Fibroblast of the aortic adventitia (primary cell): ENCODE measurements at regions not wholly inside any gene's neighbourhood (a gene's known extent, or its start where the extent isn't known, plus 50 kb on each side); places are given as distances from the start of the nearest gene placed in this dataset.
A peak's percentile ranks its signal among the peaks of the same experiment; 100 is the strongest.

Experiments used
- DNase-seq: peaks from one replicate; pipeline ENCODE4 v3.0.0-alpha.2; 2010; ENCODE audit warnings: low read depth
- H3K4me3 ChIP-seq: 2 replicates; pipeline ENCODE4 v1.5.1; 2011; ENCODE audit warnings: low read depth, mild to moderate bottlenecking, control low read depth, low read length, moderate library complexity
- TF ChIP-seq, protein P1 (sequence below): IDR thresholded peaks from 2 replicates; pipeline ENCODE4 v1.5.1; 2011; ENCODE audit warnings: mild to moderate bottlenecking, low read length, control low read depth, inconsistent platforms; ENCODE audit not compliant: insufficient read depth

DNA sequence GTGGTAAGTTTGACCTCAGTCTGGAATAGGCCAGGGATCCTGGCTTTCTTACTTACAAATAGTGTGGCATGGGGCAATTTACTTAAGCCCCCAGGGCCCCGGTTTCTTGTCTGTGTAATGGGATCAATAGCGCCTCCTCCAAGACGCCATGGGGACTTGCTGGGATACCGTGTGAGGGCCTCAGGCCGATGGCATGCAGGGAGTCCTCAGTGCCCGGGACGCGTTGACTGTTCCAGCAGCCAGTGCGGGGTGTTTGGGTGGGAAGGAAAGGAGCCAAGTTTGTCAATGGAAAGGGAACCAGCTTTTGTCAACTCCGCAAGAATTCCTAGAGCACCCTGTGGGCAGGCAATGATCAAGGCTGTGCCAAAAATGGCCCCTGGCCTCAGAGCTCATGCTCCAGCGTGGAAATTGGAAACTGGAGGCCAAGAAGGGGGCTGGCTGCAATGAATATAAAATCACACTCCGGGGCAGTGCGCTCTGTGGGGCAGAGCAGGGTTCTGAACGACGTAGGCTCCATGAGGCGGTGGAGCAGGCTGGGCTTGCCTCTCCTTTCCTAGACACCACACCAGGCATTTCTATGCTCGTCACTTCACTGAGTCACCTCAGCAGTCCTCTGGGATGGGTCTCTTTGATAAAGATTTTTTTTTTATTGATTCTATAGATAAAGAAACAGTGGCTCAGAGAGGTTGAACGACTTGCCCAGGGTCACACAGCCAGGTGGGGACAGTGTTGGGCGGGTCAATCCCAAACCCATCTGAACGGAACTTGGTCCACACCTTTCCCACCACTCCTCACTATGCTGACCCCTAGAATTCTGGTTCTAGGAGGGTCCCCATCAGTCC is 56.7 kb upstream of the ASAP2 start:
- H3K4me3 ChIP-seq = no peak overlapping the region
- TF ChIP-seq, protein P1, sequence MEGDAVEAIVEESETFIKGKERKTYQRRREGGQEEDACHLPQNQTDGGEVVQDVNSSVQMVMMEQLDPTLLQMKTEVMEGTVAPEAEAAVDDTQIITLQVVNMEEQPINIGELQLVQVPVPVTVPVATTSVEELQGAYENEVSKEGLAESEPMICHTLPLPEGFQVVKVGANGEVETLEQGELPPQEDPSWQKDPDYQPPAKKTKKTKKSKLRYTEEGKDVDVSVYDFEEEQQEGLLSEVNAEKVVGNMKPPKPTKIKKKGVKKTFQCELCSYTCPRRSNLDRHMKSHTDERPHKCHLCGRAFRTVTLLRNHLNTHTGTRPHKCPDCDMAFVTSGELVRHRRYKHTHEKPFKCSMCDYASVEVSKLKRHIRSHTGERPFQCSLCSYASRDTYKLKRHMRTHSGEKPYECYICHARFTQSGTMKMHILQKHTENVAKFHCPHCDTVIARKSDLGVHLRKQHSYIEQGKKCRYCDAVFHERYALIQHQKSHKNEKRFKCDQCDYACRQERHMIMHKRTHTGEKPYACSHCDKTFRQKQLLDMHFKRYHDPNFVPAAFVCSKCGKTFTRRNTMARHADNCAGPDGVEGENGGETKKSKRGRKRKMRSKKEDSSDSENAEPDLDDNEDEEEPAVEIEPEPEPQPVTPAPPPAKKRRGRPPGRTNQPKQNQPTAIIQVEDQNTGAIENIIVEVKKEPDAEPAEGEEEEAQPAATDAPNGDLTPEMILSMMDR = no peak
- DNase-seq = no peak

DNA sequence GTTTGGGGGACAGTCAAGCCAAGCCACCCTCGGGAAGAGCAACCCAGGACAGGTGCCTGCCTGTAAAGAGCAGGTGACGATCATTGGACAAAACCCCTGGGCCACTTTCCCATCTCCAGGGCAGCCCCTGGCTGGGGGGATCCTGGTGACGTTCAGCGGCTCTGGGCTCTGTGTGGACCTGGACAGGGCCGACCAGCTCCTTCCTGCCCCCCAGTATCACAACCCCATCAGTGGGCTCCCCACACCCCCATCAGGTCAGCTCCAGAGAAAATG is 57.3 kb upstream of the ASAP2 start:
- no peak overlapping the region for H3K4me3 ChIP-seq
- TF ChIP-seq, protein P1 = no peak
- no peak for DNase-seq

DNA sequence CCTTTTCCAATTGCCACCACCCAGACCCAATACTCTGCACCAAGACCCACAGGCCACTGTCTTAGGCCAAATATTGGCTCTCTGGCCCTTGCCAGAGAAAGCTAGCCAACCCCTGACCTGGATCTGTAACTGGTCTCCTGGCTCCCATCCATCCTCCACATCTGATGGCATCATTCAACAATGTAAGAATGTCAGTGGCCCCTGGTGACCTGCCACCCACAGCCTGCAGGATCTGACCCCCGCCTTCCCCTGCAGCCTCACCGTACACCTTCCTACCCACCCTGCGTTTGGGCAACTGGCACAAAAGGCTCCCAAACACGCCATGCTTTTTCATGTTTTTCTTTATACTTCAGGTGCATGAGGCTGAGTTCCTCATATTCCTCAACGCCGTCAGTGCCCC is 60.0 kb upstream of the ASAP2 start:
- no peak for DNase-seq
- H3K4me3 ChIP-seq = no peak overlapping the region
- TF ChIP-seq, protein P1 = no peak

DNA sequence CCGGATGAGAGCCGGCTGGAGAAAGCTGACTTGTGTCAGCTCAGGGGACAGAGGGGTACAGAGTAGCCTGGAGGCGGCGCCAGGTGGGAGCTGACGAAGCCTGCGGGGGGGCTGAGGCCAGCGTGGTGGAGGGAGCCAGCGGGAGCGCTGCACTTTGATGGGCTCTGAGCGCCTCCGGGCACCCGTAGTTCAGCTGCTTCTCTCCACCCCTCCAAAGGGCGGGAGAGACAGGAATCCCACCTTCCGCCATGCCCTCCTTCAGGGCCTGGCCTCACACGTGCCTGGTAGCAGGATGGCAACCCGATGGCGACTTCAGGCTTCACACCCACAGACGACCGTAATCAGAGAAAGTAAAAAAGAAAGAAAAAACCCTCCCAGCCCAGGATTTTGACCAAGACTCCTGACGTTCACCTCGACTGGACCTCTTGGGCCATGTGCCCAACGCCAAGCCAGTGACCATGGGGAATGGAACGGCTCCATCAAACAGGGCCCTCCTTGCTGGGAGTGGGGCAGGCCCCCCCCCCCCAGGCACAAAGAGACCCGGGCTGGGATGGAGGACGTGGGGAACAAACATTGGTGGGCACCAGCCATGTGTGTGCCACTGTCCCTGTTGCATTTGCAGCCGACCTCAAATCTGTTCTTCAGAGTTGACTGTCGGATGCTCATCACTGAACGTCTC is 60.7 kb upstream of the ASAP2 start:
- TF ChIP-seq, protein P1 = no peak
- DNase-seq = no peak
- no peak overlapping the region for H3K4me3 ChIP-seq

DNA sequence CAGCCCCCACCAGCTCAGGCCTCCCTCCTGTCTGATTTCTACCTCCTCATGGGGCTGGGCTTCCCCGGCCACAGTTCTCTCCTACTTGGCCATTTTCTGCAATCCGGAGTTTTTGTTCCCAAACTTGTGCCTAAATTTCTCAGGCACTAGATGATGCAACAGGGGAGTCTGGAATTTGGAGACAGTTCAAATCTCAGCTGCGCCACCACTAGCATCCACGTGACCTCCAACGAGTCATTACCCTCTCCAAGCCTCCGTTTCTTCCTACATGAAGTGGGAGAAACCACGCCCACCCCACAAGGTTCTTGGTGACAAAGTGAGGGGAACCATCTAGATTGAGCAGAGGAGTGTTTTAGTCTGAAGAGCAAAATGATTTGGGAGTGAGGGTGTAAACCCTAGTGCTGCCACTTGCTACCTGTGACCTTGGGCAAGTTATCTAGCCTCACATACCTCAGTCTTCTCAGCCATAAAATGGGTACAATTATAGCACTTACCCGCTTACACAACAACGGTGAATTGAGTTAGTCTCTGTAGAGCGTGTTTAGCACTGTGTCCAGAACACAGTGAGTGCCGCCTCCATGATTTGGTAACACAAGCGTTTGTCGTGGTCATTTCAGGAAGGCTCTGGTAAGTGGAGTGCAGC is 61.4 kb upstream of the ASAP2 start:
- H3K4me3 ChIP-seq = no peak overlapping the region
- TF ChIP-seq, protein P1 = no peak
- peak; percentile 92 for DNase-seq

DNA sequence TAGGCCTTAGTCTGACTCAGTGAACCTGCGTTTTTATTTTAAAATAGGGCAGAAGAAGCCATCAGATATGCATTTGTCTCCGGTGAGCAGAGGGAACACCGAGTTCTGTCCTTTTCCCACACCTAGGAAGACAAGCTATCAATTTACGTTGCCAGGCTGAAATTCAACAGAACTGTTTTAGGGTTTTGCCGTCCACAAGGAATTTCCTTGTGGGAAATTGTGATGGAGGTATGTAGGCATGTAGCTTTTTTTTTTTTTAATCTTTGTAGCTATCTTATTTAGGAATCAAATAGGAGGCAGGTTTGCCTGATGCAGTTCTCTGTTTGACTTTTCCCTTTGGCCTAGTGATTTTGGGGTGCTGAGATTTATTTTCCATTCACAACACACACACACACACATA is 62.0 kb upstream of the ASAP2 start:
- H3K4me3 ChIP-seq = no peak overlapping the region
- DNase-seq = peak; percentile 61
- TF ChIP-seq, protein P1 = no peak
